GM12864 (cell line): ENCODE measurements at regions not wholly inside any gene's neighbourhood (a gene's known extent, or its start where the extent isn't known, plus 50 kb on each side); places are given as distances from the start of the nearest gene placed in this dataset.

ENCODE experiments used
- DNase-seq: peaks from one replicate; pipeline ENCODE4 v3.0.0-alpha.2; 2011; ENCODE audit warnings: low read depth
- H3K4me3 ChIP-seq: 2 replicates; pipeline ENCODE4 v1.5.1; 2011; ENCODE audit warnings: mild to moderate bottlenecking, low read depth, low read length, control low read depth
- CTCF ChIP-seq: IDR thresholded peaks from 2 replicates; pipeline ENCODE4 v1.5.1; 2011; ENCODE audit warnings: low read depth, mild to moderate bottlenecking, moderate library complexity, low read length, control low read depth, inconsistent platforms; ENCODE audit errors: missing control alignments

GRCh38 chr15:62889734-62890505, 152.6 kb upstream of the TPM1 start:
- DNase-seq, result no peak
- no peak for TF ChIP-seq CTCF
- H3K4me3 ChIP-seq, result no peak overlapping the region

GRCh38 chr15:62894322-62895085, 148.0 kb upstream of the TPM1 start:
- no peak overlapping the region for H3K4me3 ChIP-seq
- TF ChIP-seq CTCF, result no peak
- DNase-seq, result no peak

- TF ChIP-seq CTCF, result no peak
- H3K4me3 ChIP-seq, result no peak overlapping the region
- no peak for DNase-seq
These were observed 147.2 kb upstream of the TPM1 start for GRCh38 chr15:62895139-62895866.

GRCh38 chr15:62895905-62896316, 146.6 kb upstream of the TPM1 start:
- TF ChIP-seq CTCF, result no peak
- DNase-seq, result no peak
- H3K4me3 ChIP-seq, result no peak overlapping the region

GRCh38 chr15:62896380-62896866, 146.1 kb upstream of the TPM1 start:
- no peak for TF ChIP-seq CTCF
- no peak for DNase-seq
- H3K4me3 ChIP-seq, result no peak overlapping the region

GRCh38 chr15:62896969-62897486, 145.5 kb upstream of the TPM1 start:
- DNase-seq, result no peak
- no peak overlapping the region for H3K4me3 ChIP-seq
- no peak for TF ChIP-seq CTCF
